GM21786 (cell line): ENCODE measurements at regions not wholly inside any gene's neighbourhood (a gene's known extent, or its start where the extent isn't known, plus 50 kb on each side); places are given as distances from the start of the nearest gene placed in this dataset.

Source experiments
- ATAC-seq: cut with Tn5 transposase; IDR thresholded peaks from one replicate; pipeline ENCODE4 v1.9.1; 2021; ENCODE audit not compliant: unreplicated experiment

DNA sequence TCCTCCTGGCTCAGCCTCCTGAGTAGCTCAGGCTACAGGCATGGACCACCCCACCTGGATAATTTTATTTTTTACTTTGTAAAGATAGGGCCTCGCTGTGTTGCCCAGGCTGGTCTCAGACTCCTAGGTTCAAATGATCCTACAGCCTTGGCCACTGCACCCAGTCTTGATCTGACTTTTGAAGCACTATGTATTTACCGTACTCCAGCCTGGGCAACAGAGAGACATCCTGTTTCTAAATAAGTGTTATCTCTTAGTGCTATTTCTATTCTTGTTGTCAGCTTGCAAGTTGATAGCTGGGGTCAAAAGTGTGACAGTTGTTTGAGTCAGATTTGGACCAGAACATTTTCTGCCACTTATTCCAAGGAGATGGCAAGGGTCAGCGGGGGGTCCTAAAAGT lies 486.4 kb downstream of the NPIPA7 start:
- no peak for ATAC-seq

DNA sequence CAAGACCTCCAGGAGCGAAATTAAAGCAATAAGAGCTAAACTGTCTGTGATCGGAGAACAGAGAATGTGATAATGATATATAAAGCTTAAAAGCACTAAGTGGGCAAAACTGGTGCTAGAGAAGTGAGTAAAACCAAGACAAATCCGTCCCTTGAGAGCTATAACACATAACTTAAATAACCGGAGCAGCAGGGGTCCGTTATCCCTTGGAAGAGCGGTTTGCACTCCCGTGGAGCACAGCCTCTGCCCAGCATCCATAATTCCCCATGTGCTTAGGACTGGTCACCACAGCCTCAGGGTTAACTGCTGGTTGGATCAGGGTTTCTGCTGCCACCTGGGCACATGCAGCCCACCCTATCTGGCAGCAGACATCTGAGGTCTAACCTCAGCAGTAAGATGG lies 489.0 kb downstream of the NPIPA7 start:
- ATAC-seq, result no peak

DNA sequence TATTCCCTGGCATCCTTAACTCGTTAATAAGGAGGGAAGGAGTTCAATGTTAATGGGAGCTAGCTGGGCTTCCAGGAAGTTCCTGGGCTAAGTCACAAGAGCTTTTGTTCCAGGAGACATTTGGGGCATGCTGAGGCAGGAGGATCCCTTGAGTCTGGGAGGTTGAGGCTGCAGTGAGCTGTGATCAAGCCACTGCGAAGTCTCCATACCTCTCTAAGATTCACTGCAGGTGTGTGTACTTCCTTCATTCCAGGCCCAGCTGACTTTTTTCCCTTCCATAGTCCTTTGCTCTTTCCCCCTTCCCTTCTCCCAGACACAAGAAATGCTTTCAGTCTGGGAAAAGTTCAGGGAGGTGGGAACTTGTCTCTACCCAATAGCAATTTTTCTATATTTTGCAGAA lies 489.8 kb downstream of the NPIPA7 start:
- ATAC-seq, result no peak

DNA sequence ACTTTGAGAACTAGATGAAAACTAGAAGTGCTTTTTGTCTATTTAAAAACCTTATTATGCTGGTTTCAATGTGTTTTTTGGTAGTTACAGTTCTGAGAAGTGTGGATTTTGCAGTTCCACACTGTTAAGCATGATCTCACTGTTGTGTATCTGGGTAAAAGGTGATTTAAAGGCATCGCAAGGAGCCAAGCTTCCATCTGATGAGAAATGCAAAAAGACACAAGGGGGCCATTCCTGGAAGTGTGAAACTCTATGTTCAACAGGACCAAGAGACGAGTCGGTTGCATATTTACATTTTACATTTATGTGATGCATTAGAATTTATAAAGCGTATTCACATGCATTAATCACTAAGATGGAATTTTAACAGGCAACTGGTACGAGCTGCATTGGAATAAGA lies 490.8 kb downstream of the NPIPA7 start:
- no peak for ATAC-seq

DNA sequence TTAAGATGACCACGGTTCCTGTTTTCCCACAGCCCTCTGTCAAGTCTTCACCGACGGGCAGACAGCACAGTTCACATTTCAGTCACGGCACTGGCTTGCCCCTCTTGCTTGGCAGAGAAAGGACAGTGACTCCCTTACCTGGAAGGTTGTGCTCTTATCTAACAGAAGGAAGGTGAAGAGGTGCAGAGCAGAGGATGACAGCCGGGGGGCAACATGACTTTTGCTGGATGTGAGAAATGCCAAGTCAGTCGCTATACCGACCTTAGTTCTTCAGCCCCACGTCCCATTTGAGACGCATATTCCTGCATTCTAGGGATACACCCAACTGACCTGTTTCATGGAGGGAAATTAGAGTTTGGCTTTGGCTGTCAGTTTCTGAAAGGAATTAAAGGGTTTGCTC lies 492.3 kb downstream of the NPIPA7 start:
- ATAC-seq, result no peak

DNA sequence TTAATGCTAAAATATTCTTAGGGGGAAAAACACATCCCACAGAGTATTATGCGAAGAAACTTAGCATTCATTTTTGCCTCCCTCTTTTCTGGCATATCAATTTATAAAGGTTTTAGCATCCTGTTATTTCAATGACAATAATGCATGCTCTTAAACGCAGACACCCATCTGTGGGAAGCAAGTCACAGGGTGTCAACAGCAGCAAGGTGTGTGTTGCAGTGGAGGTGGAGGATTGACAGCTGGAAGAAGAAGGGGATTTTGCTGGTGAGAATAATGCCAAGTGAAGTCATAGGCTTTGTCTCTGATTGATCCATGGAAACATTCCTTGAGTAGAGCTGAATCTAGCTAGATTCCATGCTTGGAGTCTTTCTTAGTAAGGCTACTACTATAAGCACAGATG lies 498.1 kb downstream of the NPIPA7 start:
- ATAC-seq, result no peak

DNA sequence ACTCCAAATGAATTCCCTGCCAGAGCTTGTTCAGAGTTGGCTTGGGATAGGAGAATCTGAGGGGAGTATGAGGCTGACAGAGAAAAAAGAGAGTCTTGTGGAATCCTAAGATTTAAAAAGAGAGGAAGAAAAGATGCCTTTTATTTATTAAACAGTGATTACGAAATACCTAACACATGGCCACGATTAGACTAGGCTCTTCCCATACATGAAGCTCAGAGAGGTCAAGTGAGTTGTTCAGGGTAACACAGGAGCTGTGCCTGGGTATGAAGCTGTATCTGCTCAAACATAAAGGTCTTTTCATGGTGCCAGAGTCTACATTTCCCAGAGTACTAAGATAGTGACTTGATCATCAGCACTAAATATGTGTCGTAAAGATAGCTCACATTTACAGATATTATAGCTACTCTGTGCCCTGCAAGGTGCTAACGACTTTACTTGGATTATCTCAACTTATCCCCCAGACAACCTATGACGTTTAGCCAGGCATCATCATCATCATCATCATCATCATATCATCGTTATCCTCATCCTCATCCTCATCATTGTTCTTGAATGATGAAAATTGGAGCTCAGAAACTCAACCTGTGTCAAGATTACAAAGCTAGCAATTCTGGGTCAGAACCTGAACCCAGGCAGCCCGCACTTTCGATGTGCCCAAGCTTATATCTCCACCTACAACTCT lies 500.8 kb downstream of the NPIPA7 start:
- ATAC-seq, result no peak

DNA sequence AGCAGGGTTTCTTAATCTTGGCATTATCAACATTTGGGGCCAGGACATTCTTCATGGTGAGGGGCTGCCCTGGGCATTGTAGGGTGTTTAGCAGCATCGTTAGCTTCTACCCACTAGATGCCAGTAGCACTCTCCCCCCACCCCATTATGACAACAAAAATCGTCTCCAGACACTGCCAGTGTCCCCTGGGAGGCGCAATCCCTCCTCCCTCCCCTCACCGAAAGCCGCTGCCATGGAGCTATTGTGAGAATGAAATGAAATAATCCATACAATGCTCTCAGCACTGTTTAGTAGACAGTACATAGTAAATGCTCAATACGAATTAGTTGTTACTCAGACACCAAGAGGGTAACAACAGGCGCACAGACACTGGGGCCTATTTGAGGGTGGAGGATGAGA lies 502.9 kb downstream of the NPIPA7 start:
- ATAC-seq, result no peak

DNA sequence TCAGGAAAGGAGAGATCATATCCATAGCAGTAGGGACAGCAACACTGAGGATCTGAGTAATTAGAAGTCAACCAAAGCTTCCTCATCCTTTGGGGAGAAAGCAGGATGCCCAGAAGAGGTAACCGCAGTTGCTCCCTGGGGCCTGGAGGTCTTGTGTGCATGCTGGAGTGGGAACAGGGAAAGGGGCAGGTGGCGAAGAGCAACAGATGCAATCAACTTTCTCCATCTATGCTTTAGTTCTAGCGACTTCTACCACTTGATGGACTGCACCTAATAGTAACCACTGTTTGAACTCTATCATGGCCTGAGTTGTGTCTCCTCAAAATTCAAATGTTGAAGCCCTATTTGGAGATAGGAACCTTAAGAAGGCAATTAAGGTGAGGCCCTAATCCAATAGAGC lies 503.8 kb downstream of the NPIPA7 start:
- no peak for ATAC-seq

DNA sequence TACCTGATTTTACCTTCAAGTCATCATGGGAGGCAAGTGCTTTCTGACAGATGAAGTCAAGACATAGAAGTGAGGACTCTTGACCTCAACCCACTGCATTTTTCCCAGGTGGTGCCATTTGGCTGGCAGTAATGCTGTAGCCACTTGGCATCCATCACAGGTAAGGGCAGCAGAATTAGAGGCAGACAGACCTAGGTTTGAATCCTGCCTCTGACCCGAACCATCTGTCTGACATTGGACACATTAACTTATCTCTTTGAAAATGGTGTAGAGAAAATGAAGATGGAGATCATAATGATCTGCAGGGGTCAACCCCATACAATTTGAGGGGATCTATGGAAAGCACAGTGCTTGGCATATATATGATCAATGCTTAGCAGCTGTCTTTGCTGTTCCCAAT lies 505.5 kb downstream of the NPIPA7 start:
- ATAC-seq, result no peak

DNA sequence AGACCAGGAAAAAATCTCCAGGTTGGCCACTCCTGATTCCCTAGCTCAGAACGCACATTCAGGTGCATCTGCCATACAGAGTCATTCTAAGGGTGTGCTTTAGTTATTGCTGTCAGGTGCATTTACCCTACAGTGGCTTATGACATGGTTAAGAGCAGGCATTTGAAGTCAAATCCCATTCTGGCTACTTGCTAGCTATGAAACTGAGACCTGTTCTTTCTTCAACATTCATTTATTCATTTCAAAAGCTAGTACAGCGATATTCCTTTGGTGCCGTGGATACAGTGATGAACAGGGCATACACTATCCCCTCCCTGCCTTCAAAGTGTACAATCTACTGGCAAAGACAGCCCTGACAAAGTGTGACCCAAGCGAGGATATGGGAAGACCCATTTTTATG lies 508.3 kb downstream of the NPIPA7 start:
- ATAC-seq, result no peak

DNA sequence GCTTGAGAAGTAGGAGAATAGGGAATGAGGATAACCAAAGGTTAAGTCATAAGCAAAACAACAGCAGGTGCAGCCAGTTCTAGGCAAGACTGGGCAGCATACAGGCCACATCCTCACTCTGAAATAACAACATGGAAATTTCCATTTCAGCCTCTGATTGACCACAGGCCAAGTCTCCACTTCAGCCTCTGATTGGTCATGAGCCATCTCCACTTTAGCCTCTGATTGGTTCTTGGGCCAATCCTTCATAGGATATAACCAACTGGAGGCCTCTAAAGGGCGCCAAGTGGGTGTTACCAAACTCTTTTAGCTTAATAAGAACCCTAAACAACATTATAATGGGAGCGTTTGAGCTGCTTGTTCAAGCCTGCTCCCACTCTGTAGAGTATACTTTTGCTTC lies 512.0 kb downstream of the NPIPA7 start:
- ATAC-seq, result no peak

DNA sequence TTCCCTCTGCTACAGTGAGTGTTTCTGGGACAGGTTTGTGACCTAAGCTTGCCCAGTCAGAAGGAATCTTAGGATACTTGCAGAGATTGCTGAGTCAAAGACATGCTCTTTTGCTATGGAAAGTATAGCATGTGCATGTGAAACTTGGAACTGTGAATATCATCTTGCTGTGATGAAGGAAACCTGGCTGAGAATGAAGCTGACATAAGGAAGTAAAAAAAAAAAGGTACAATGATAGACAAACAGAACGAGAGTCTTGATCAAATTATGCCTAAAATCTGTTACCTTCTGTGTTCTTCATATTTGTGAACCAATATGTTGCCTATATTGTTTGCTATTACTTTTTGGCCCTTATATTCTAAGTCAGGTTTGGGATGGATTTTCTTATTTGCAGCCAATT lies 525.7 kb downstream of the NPIPA7 start:
- no peak for ATAC-seq

DNA sequence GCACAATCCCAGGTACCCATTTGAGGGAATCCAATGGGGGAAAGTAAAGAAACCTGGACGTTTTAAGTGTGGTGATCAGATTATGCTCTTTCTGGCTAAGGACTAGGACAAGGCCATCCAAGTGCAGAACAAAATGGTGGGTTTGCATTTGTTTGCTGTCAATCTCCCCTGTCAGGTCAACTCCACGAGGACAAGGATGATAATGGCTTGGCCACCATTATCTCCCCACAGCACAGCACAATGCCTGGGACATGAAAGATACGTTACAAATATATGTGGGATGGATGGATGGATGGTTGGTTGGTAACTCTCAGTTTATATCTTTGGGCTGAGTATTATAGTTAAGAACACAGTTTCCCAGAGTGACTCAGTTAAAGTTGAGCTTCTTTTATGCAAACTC lies 526.9 kb downstream of the NPIPA7 start:
- ATAC-seq, result no peak

DNA sequence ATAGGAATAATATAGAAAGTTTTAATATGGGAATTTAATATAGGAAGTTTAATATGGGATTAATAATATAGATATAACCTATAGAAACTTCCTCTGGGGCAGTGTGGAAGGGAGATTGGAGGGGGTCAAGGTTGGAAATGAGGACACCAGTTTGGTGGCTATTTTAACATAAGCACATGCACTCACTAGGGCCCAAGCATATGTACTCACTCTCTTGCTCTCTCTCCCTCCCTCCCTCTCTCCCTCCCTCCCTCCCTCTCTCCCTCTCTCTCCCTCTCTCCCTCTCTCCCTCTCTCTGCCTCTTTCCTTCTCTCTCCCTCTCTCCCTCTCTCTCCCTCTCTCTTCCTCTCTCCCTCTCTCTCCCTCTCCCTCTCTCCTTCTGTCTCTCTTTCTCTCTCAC lies 528.1 kb downstream of the NPIPA7 start:
- no peak for ATAC-seq

DNA sequence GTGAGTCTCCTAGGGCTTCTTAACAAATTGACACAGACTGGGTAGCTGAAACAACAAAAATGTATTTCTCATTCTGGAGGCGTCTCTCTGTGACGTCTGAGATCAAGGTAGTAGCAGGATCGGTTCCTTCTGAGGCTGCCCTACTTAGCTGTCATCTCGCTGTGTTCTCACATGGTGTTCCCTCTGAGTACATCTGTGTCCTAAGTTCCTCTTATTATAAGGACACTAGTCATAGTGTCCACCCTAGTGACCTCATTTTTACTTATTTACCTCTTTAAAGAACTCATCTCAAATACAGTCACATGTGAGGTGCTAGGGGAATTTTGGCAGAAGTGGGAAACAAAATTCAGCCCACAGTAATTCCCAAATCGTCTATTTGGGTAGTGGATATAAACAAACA lies 529.1 kb downstream of the NPIPA7 start:
- no peak for ATAC-seq

DNA sequence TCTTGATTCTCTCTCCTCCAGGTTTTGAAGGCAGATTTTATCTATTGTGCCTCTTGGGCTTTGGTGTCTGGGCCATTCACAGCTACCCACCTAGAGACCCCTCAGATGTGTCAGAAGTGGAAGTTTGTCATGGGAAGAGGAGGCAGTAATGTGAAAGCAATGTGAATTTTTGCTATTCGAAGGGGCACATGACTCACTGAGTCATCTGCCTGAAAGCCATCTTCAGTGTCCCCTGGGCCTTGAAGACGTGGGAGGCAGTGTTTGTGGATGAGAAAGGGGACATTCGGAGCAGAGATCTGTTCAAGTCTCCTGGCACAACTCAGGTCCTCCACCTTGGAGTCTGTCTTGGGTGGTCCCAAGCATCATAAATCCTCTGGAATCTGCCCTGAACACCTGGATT lies 530.2 kb downstream of the NPIPA7 start:
- no peak for ATAC-seq

DNA sequence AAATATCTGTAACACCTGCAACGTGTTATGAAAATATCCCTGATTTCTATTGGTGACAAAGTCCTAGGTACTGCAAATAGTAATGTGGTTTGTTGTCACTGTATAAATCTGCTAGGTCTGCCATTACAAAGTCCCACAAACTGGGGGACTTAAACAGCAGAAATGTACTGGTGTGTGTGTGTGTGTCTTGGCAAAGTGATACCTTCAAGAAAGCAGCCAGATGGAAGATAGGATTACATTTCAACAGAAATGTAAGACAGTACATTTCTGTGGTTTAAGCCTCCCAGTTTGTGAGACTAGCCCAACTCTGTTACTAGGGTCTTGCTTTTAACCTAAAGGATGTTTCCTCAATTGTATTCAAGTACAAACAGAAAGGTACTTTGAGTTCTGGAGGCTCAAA lies 531.7 kb downstream of the NPIPA7 start:
- ATAC-seq, result no peak

DNA sequence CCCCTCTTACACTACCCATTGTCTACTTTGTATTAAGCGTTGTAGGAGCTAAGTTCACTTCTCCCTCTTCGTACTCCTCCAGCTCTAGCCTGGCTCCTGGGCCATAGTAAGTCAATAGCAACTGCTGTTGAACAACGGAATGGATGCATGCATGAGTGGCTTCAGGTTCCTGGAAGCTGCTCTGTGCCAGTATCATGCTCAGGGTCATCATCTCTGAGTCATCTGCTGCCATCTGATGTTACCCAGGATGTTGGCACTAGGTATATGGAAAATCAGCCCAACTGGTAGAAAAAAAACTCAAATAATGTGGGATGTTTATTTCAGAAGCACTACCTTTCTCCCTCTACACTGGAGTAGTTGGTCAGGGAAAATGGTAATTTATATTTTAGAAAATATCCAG lies 536.8 kb downstream of the NPIPA7 start:
- no peak for ATAC-seq

DNA sequence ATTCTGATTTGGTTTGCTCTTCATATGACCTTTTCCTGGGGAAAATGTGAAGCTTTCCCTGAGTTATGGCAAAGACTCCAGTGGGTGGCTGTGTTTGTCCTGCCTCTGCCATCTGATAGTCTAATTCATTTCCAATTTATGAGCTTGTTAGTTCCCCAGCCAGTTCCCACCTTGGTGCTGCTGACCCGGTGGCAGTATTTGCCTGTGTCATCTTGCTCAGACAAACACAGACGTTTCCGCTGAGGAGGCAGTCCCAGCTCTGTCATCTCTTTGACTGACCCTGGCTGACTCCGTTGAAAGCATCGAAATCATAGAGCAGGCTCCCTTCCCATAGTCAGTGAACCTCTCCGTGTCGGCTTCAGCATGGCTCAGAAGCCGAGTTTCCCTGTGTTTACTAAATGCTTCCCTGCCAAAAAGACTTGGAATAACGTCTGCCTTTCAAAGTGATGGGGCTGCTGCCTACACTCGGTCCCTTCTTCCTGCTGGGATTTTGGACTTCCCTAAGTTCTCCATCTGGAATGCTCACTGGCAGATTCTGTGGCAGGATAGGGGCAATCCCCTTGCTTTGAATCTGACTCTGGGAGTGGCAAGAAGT lies 538.3 kb downstream of the NPIPA7 start:
- ATAC-seq, result no peak

DNA sequence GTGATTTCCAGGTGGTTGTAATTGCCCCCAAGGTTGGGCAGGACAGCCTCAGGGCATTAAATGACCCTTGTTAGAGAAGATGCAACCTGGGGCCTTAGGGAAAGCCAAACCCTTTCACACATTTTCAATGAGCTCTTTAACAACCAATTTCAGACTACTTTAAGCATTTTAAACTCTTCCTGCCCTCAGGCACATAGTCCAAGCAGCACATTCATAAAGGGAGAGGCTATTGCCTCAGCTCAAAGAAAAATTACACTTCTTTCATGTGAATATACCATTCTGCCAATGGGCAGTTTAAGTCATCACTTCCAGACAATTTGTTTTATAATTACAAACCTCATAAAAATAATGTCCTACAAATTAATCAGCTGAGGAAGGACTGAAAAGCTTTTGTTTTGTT lies 544.5 kb downstream of the NPIPA7 start:
- no peak for ATAC-seq

DNA sequence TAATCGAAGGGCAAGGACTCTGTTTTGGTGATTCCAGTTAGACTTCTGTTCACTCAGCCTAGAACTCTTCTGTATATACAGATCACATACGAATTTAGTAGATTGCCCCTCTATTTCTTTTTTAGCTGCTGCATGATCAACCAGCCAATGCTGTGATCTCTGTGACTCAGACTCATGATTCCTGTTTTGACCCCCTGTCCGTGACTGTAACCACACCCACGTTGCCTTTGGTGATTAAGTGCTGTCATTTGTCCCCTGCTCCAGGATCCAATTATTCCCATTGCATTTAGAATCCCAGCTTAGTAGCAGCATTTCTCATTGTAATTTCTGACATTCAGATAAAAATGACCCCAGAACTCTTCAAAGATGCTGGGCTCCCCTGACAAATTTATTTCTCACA lies 545.7 kb downstream of the NPIPA7 start:
- no peak for ATAC-seq

DNA sequence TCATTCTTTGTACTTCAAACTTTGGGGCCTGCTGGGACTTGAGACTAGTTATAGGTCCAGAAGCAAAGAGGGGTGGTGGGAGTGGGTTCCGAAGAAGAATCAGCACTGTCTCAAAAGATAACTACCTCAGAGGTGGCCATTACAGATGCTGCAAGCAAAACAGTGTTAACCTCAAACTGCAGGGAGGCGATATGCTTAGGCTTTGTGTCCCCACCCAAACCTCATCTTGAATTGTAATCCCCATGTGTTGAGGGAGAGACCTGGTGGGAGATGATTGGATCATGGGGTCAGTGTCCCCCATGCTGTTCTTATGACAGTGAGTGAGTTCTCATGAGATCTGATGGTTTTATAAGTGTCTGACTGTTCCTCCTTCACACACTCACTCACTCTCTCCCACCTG lies 545.3 kb downstream of the XYLT1 start:
- ATAC-seq, result no peak
